HL-60 (cell line): ENCODE measurements at regions not wholly inside any gene's neighbourhood (a gene's known extent, or its start where the extent isn't known, plus 50 kb on each side); places are given as distances from the start of the nearest gene placed in this dataset.

Source experiments
- DNase-seq, 2 experiments: peaks; one replicate each; pipeline ENCODE4 v3.0.0-alpha.2; 2010 to 2020; ENCODE audit warnings: low read depth in 1 of 2, low spot score in 1 of 2
- H3K27ac ChIP-seq: fragments of 250-450 bp; sonication (Bioruptor Pico); replicated peaks from 2 replicates; pipeline ENCODE4 v1.5.1; 2020; ENCODE audit warnings: mild to moderate bottlenecking, moderate library complexity
- H3K27me3 ChIP-seq: fragments of 250-450 bp; sonication (Bioruptor Pico); 2 replicates; pipeline ENCODE4 v1.5.1; 2021; ENCODE audit warnings: mild to moderate bottlenecking, moderate library complexity; ENCODE audit not compliant: insufficient read depth, poor library complexity, severe bottlenecking
- H3K4me3 ChIP-seq: replicated peaks from 2 replicates; pipeline ENCODE4 v1.5.1; 2011; ENCODE audit warnings: mild to moderate bottlenecking, control low read depth, low read length; ENCODE audit not compliant: insufficient read depth
- GABPA ChIP-seq: IDR thresholded peaks from 2 replicates; pipeline ENCODE4 v1.6.1; 2012; ENCODE audit warnings: low read depth
- POLR2AphosphoS5 ChIP-seq: IDR thresholded peaks from 2 replicates; pipeline ENCODE4 v1.6.1; 2012; ENCODE audit warnings: low read depth
- SPI1 ChIP-seq: IDR thresholded peaks from 2 replicates; pipeline ENCODE4 v1.6.1; 2012; ENCODE audit warnings: low read depth, mild to moderate bottlenecking, borderline replicate concordance
- TF ChIP-seq, protein P1 (sequence below): IDR thresholded peaks from one replicate; pipeline ENCODE4 v1.5.1; 2011; ENCODE audit warnings: low read length, control low read depth, inconsistent platforms; ENCODE audit not compliant: insufficient read depth
- TF ChIP-seq, protein P2 (sequence below): IDR thresholded peaks from 2 replicates; pipeline ENCODE4 v1.6.1; 2012; ENCODE audit warnings: low read depth; ENCODE audit not compliant: insufficient replicate concordance

- Histone ChIP-seq H3K27ac (no peak overlapping the region), H3K27me3 (no peaks in the 10 kb centered on the region), H3K4me3 (no peak overlapping the region)
- TF ChIP-seq SPI1 (no peak), POLR2AphosphoS5 (no peak), GABPA (no peak)
- TF ChIP-seq, protein P1, sequence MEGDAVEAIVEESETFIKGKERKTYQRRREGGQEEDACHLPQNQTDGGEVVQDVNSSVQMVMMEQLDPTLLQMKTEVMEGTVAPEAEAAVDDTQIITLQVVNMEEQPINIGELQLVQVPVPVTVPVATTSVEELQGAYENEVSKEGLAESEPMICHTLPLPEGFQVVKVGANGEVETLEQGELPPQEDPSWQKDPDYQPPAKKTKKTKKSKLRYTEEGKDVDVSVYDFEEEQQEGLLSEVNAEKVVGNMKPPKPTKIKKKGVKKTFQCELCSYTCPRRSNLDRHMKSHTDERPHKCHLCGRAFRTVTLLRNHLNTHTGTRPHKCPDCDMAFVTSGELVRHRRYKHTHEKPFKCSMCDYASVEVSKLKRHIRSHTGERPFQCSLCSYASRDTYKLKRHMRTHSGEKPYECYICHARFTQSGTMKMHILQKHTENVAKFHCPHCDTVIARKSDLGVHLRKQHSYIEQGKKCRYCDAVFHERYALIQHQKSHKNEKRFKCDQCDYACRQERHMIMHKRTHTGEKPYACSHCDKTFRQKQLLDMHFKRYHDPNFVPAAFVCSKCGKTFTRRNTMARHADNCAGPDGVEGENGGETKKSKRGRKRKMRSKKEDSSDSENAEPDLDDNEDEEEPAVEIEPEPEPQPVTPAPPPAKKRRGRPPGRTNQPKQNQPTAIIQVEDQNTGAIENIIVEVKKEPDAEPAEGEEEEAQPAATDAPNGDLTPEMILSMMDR = no peak
- TF ChIP-seq, protein P2, sequence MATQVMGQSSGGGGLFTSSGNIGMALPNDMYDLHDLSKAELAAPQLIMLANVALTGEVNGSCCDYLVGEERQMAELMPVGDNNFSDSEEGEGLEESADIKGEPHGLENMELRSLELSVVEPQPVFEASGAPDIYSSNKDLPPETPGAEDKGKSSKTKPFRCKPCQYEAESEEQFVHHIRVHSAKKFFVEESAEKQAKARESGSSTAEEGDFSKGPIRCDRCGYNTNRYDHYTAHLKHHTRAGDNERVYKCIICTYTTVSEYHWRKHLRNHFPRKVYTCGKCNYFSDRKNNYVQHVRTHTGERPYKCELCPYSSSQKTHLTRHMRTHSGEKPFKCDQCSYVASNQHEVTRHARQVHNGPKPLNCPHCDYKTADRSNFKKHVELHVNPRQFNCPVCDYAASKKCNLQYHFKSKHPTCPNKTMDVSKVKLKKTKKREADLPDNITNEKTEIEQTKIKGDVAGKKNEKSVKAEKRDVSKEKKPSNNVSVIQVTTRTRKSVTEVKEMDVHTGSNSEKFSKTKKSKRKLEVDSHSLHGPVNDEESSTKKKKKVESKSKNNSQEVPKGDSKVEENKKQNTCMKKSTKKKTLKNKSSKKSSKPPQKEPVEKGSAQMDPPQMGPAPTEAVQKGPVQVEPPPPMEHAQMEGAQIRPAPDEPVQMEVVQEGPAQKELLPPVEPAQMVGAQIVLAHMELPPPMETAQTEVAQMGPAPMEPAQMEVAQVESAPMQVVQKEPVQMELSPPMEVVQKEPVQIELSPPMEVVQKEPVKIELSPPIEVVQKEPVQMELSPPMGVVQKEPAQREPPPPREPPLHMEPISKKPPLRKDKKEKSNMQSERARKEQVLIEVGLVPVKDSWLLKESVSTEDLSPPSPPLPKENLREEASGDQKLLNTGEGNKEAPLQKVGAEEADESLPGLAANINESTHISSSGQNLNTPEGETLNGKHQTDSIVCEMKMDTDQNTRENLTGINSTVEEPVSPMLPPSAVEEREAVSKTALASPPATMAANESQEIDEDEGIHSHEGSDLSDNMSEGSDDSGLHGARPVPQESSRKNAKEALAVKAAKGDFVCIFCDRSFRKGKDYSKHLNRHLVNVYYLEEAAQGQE = no peak
- DNase-seq = no peak
These were observed 901.1 kb upstream of the POT1 start for GRCh38 chr7:125830743-125831142.

- no peaks in the 10 kb centered on the region for H3K27me3 ChIP-seq
- no peak overlapping the region for H3K4me3 ChIP-seq
- DNase-seq = no peak
- TF ChIP-seq, protein P2 = no peak
- TF ChIP-seq POLR2AphosphoS5 = no peak
- TF ChIP-seq GABPA = no peak
- TF ChIP-seq, protein P1 = no peak
- TF ChIP-seq SPI1 = no peak
- no peak overlapping the region for H3K27ac ChIP-seq
These were observed 898.6 kb upstream of the POT1 start for GRCh38 chr7:125828153-125828700.

DNA sequence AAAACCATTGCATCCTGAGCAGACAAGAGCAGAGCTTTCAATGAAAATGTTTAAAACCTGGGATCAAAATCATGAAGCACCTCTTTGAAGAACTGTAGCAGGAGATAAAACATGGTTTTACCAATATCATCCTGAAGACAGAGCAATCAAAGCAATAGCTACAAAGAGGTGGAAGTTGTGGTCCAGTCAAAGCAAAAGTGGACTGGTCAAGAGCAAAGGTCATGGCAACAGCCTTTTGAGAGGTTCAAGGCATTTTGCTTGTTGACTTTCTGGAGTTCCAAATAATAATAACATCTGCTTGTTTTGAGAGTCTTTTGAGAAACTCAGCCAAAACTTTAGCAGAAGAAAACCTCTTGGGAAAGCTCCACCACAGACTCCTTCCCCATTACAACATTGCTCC is 893.9 kb upstream of the POT1 start:
- DNase-seq = no peak
- H3K27ac ChIP-seq = no peak overlapping the region
- TF ChIP-seq, protein P1 = no peak
- TF ChIP-seq GABPA (no peak), SPI1 (no peak)
- TF ChIP-seq, protein P2 = no peak
- no peaks in the 10 kb centered on the region for H3K27me3 ChIP-seq
- H3K4me3 ChIP-seq = no peak overlapping the region
